WERI-Rb-1 (cell line): ENCODE measurements at regions not wholly inside any gene's neighbourhood (a gene's known extent, or its start where the extent isn't known, plus 50 kb on each side); places are given as distances from the start of the nearest gene placed in this dataset.

Experiments used
- DNase-seq: peaks from one replicate; pipeline ENCODE4 v3.0.0-alpha.2; 2020
- H3K27ac ChIP-seq: fragments of 250-450 bp; sonication (Bioruptor Pico); 2 replicates; pipeline ENCODE4 v1.5.1; 2020; ENCODE audit warnings: mild to moderate bottlenecking, moderate library complexity
- H3K27me3 ChIP-seq: fragments of 250-450 bp; sonication (Bioruptor Pico); 2 replicates; pipeline ENCODE4 v1.5.1; 2021; ENCODE audit warnings: mild to moderate bottlenecking, low read depth, moderate library complexity; ENCODE audit not compliant: insufficient read depth, severe bottlenecking
- H3K36me3 ChIP-seq: fragments of 250-450 bp; sonication (Bioruptor Pico); 2 replicates; pipeline ENCODE4 v1.5.1; 2020; ENCODE audit warnings: mild to moderate bottlenecking, moderate library complexity
- H3K4me3 ChIP-seq: 2 replicates; pipeline ENCODE4 v1.5.1; 2011; ENCODE audit warnings: low read depth, mild to moderate bottlenecking, control low read depth, low read length
- H3K9me3 ChIP-seq: fragments of 250-450 bp; sonication (Bioruptor Pico); 2 replicates; pipeline ENCODE4 v1.5.1; 2021; ENCODE audit warnings: mild to moderate bottlenecking, moderate library complexity; ENCODE audit not compliant: severe bottlenecking
- CTCF ChIP-seq: IDR thresholded peaks from 2 replicates; pipeline ENCODE4 v1.5.1; 2011; ENCODE audit warnings: low read depth, mild to moderate bottlenecking, control low read depth, inconsistent platforms, low read length

- no peak for DNase-seq
- Histone ChIP-seq H3K9me3 (no peaks in the 10 kb centered on the region), H3K27me3 (no peaks in the 10 kb centered on the region), H3K4me3 (no peak overlapping the region), H3K27ac (no peak overlapping the region), H3K36me3 (no peaks in the 10 kb centered on the region)
- no peak for TF ChIP-seq CTCF
Observed at GRCh38 chr10:106310596-106310995, 853.9 kb downstream of the SORCS1 start.

- H3K27ac ChIP-seq: no peak overlapping the region
- H3K9me3 ChIP-seq: no peaks in the 10 kb centered on the region
- DNase-seq: no peak
- no peak for TF ChIP-seq CTCF
- no peaks in the 10 kb centered on the region for H3K27me3 ChIP-seq
- no peak overlapping the region for H3K4me3 ChIP-seq
- H3K36me3 ChIP-seq: no peaks in the 10 kb centered on the region
Observed at GRCh38 chr10:106309376-106309775, 855.1 kb downstream of the SORCS1 start.

GRCh38 chr10:106308284-106308683 is 856.2 kb downstream of the SORCS1 start:
- TF ChIP-seq CTCF: no peak
- no peaks in the 10 kb centered on the region for H3K36me3 ChIP-seq
- DNase-seq: no peak

GRCh38 chr10:106304056-106304455 is 860.5 kb downstream of the SORCS1 start:
- H3K36me3 ChIP-seq: no peaks in the 10 kb centered on the region
- H3K4me3 ChIP-seq: no peak overlapping the region
- no peaks in the 10 kb centered on the region for H3K9me3 ChIP-seq
- no peak overlapping the region for H3K27ac ChIP-seq
- H3K27me3 ChIP-seq: no peaks in the 10 kb centered on the region
- no peak for DNase-seq
- TF ChIP-seq CTCF: no peak

More at GRCh38 chr10:106308284-106308683, 856.2 kb downstream of the SORCS1 start:
- Histone ChIP-seq H3K4me3 (no peak overlapping the region), H3K27ac (no peak overlapping the region), H3K27me3 (no peaks in the 10 kb centered on the region), H3K9me3 (no peaks in the 10 kb centered on the region)

- no peak overlapping the region for H3K27ac ChIP-seq
- H3K9me3 ChIP-seq: no peaks in the 10 kb centered on the region
- H3K27me3 ChIP-seq: no peaks in the 10 kb centered on the region
- no peak for DNase-seq
- no peaks in the 10 kb centered on the region for H3K36me3 ChIP-seq
- TF ChIP-seq CTCF: no peak
- H3K4me3 ChIP-seq: no peak overlapping the region
Observed at GRCh38 chr10:106302961-106303360, 861.5 kb downstream of the SORCS1 start.

- Histone ChIP-seq H3K27me3 (no peaks in the 10 kb centered on the region), H3K27ac (no peak overlapping the region)
- TF ChIP-seq CTCF: no peak
Observed at GRCh38 chr10:106301146-106301545, 863.4 kb downstream of the SORCS1 start.

More at GRCh38 chr10:106301146-106301545, 863.4 kb downstream of the SORCS1 start:
- DNase-seq: no peak
- no peaks in the 10 kb centered on the region for H3K9me3 ChIP-seq
- H3K4me3 ChIP-seq: no peak overlapping the region
- H3K36me3 ChIP-seq: no peaks in the 10 kb centered on the region
